Left cardiac atrium (tissue), 4 donors: ENCODE measurements at regions not wholly inside any gene's neighbourhood (a gene's known extent, or its start where the extent isn't known, plus 50 kb on each side); places are given as distances from the start of the nearest gene placed in this dataset.

Source experiments
- ATAC-seq, 2 donors: fragments of 200-7000 bp; cut with Tn5 transposase; one replicate each; pipeline ENCODE4 v1.9.1; 2020; ENCODE audit warnings: mild to moderate bottlenecking in 2 of 2, moderate library complexity in 2 of 2
- DNase-seq: peaks from one replicate; pipeline ENCODE4 v3.0.0-alpha.2; 2020
- intact Hi-C, 2 donors: fragments of 100-400 bp; cut with DNase I; formaldehyde crosslinking; loops; one replicate each; pipeline versions ENCODE4 v1.14.1 to v1.15.1; 2022 to 2023
- donor health status: DM: no; HTN: yes; CAD: no.
- donor health status: DM: no; HTN: yes; CAD: no; lungs with severe emphysema.
- donor health status: DM: yes; HTN: yes; CAD: no.
- donor health status: Dilated cardiomyopathy.

GRCh38 chr4:3830774-3831528, 64.8 kb downstream of the ADRA2C start:
- ATAC-seq (no peak), DNase-seq (peak; percentile 13)
- intact Hi-C loops, result no loop called here

GRCh38 chr4:3831529-3832150, 65.5 kb downstream of the ADRA2C start:
- ATAC-seq, result no peak
- peak; percentile 10 for DNase-seq
- intact Hi-C loops, result no loop called here

- peak; percentile 12 for DNase-seq
- intact Hi-C loops, result no loop called here
- ATAC-seq, result no peak
Measured at GRCh38 chr4:3832536-3833220, 66.5 kb downstream of the ADRA2C start.

- ATAC-seq, result no peak
- intact Hi-C loops, result no loop called here
- no peak for DNase-seq
Measured at GRCh38 chr4:3833326-3833989, 67.3 kb downstream of the ADRA2C start.

- no peak for ATAC-seq
- no peak for DNase-seq
- intact Hi-C loops, result no loop called here
Measured at GRCh38 chr4:3834186-3834662, 68.0 kb downstream of the ADRA2C start.

- intact Hi-C loops, result no loop called here
- no peak for DNase-seq
Measured at GRCh38 chr4:3834663-3835521, 68.7 kb downstream of the ADRA2C start.

GRCh38 chr4:3835527-3836405, 69.6 kb downstream of the ADRA2C start:
- DNase-seq (no peak), ATAC-seq (no peak)
- intact Hi-C loops, result no loop called here

More at GRCh38 chr4:3834663-3835521, 68.7 kb downstream of the ADRA2C start:
- ATAC-seq, result no peak

GRCh38 chr4:3836406-3836755, 70.2 kb downstream of the ADRA2C start:
- ATAC-seq, result no peak
- intact Hi-C loops, result no loop called here
- no peak for DNase-seq

GRCh38 chr4:3836756-3837601, 70.8 kb downstream of the ADRA2C start:
- intact Hi-C loops, result no loop called here
- ATAC-seq (no peak), DNase-seq (no peak)

GRCh38 chr4:3838437-3839380, 72.5 kb downstream of the ADRA2C start:
- ATAC-seq, result no peak
- no peak for DNase-seq
- intact Hi-C loops, result no loop called here

GRCh38 chr4:3845094-3845743, 79.0 kb downstream of the ADRA2C start:
- intact Hi-C loops, result no loop called here
- ATAC-seq (no peak), DNase-seq (no peak)

GRCh38 chr4:3845744-3846429, 79.7 kb downstream of the ADRA2C start:
- no peak for DNase-seq
- no peak for ATAC-seq
- intact Hi-C loops, result no loop called here

- DNase-seq (no peak), ATAC-seq (no peak)
- intact Hi-C loops, result no loop called here
Measured at GRCh38 chr4:3847211-3847940, 81.2 kb downstream of the ADRA2C start.

- intact Hi-C loops, result no loop called here
- ATAC-seq (no peak), DNase-seq (no peak)
Measured at GRCh38 chr4:3848323-3848722, 82.1 kb downstream of the ADRA2C start.
